Activated CD4-positive, alpha-beta T cell treated with anti-CD3 and anti-CD28 coated beads, Interleukin-2, amount 50 U/mL, for 48 hours (primary cell): ENCODE measurements at regions not wholly inside any gene's neighbourhood (a gene's known extent, or its start where the extent isn't known, plus 50 kb on each side); places are given as distances from the start of the nearest gene placed in this dataset.
"Not testable (repeated sequence)": the region's sequence is repeated elsewhere in the genome, so short reads cannot be mapped to it uniquely, and the experiment has no call there.

Experiments
- DNase-seq, 2 experiments: peaks; one replicate each; pipeline ENCODE4 v3.0.0-alpha.2; 2020

- DNase-seq: no peak
Measured at GRCh38 chr5:39674209-39675082, 249.7 kb upstream of the DAB2 start.

- no peak for DNase-seq
Measured at GRCh38 chr5:39671561-39671961, 246.8 kb upstream of the DAB2 start.

- DNase-seq: no peak
Measured at GRCh38 chr5:39670955-39671354, 246.2 kb upstream of the DAB2 start.

- DNase-seq: no peak
Measured at GRCh38 chr5:39670391-39670790, 245.6 kb upstream of the DAB2 start.

GRCh38 chr5:39668980-39669379, 244.2 kb upstream of the DAB2 start:
- DNase-seq: no peak

GRCh38 chr5:39665328-39665727, 240.5 kb upstream of the DAB2 start:
- no peak for DNase-seq

GRCh38 chr5:39662945-39663344, 238.2 kb upstream of the DAB2 start:
- no peak for DNase-seq

- DNase-seq: no peak
Measured at GRCh38 chr5:39661026-39661779, 236.4 kb upstream of the DAB2 start.

- DNase-seq: no peak
Measured at GRCh38 chr5:39660020-39660419, 235.2 kb upstream of the DAB2 start.

GRCh38 chr5:39658866-39659265, 234.1 kb upstream of the DAB2 start:
- DNase-seq: no peak

- no peak for DNase-seq
Measured at GRCh38 chr5:39657943-39658342, 233.2 kb upstream of the DAB2 start.

- DNase-seq: no peak
Measured at GRCh38 chr5:39656600-39656999, 231.8 kb upstream of the DAB2 start.

- no peak for DNase-seq
Measured at GRCh38 chr5:39654715-39655114, 229.9 kb upstream of the DAB2 start.

GRCh38 chr5:39652481-39652880, 227.7 kb upstream of the DAB2 start:
- not testable (repeated sequence) for DNase-seq

- no peak for DNase-seq
Measured at GRCh38 chr5:39652036-39652435, 227.3 kb upstream of the DAB2 start.

GRCh38 chr5:39650008-39650762, 225.4 kb upstream of the DAB2 start:
- no peak for DNase-seq

GRCh38 chr5:39648848-39649227, 224.1 kb upstream of the DAB2 start:
- no peak for DNase-seq

GRCh38 chr5:39648085-39648847, 223.5 kb upstream of the DAB2 start:
- no peak for DNase-seq

- DNase-seq: no peak
Measured at GRCh38 chr5:39640552-39640951, 215.8 kb upstream of the DAB2 start.

GRCh38 chr5:39639618-39640089, 214.9 kb upstream of the DAB2 start:
- no peak for DNase-seq

GRCh38 chr5:39638813-39639212, 214.0 kb upstream of the DAB2 start:
- no peak for DNase-seq

- no peak for DNase-seq
Measured at GRCh38 chr5:39633057-39633456, 208.3 kb upstream of the DAB2 start.

GRCh38 chr5:39631958-39632357, 207.2 kb upstream of the DAB2 start:
- no peak for DNase-seq
